Activated CD8-positive, alpha-beta memory T cell treated with anti-CD3 and anti-CD28 coated beads, Interleukin-2, amount 10 ng/mL, durations not matched to agents 7 days and 5 days (primary cell): ENCODE measurements at regions not wholly inside any gene's neighbourhood (a gene's known extent, or its start where the extent isn't known, plus 50 kb on each side); places are given as distances from the start of the nearest gene placed in this dataset.
"Not testable (repeated sequence)": the region's sequence is repeated elsewhere in the genome, so short reads cannot be mapped to it uniquely, and the experiment has no call there.

Source experiments
- ATAC-seq: fragments of 150-1000 bp; cut with Tn5 transposase; one replicate; pipeline ENCODE4 v1.10.0; 2021; ENCODE audit warnings: moderate library complexity
- CTCF ChIA-PET: fragments of 350-600 bp; sonication (Branson Sonifier 250); formaldehyde crosslinking; loops from one replicate; lab custom pipeline; 2021; ENCODE audit warnings: antibody characterized with exemption; lab: Charles Lee
- DNase-seq: peaks from one replicate; pipeline ENCODE4 v3.0.0-alpha.2; 2020
- H3K27ac Mint-ChIP-seq: one replicate; pipeline ENCODE4 v1.8.0; 2021; ENCODE audit warnings: mild to moderate bottlenecking, mixed read lengths
- H3K27me3 Mint-ChIP-seq: one replicate; pipeline ENCODE4 v1.8.0; 2021; ENCODE audit warnings: mixed read lengths
- H3K36me3 Mint-ChIP-seq: one replicate; pipeline ENCODE4 v1.8.0; 2021; ENCODE audit warnings: mild to moderate bottlenecking, mixed read lengths
- H3K4me1 Mint-ChIP-seq: one replicate; pipeline ENCODE4 v1.8.0; 2021; ENCODE audit warnings: mixed read lengths
- H3K4me3 Mint-ChIP-seq: one replicate; pipeline ENCODE4 v1.8.0; 2021; ENCODE audit warnings: mild to moderate bottlenecking, moderate library complexity, mixed read lengths
- H3K9me3 Mint-ChIP-seq: one replicate; pipeline ENCODE4 v1.8.0; 2022; ENCODE audit warnings: low read depth, mixed read lengths

GRCh38 chr7:91683823-91684222, 196.7 kb downstream of the MTERF1 start:
- no peaks in the 10 kb centered on the region for H3K4me1 Mint-ChIP-seq
- DNase-seq (no peak), ATAC-seq (no peak)
- H3K27me3 Mint-ChIP-seq: no peaks in the 10 kb centered on the region
- H3K27ac Mint-ChIP-seq: no peak overlapping the region
- peaks cover 16% of the 10 kb centered on the region for H3K9me3 Mint-ChIP-seq
- H3K4me3 Mint-ChIP-seq: no peak overlapping the region
- H3K36me3 Mint-ChIP-seq: no peaks in the 10 kb centered on the region
- CTCF ChIA-PET: no interaction called here

GRCh38 chr7:91685544-91685943, 195.0 kb downstream of the MTERF1 start:
- DNase-seq (no peak), ATAC-seq (no peak)
- Mint-ChIP-seq H3K4me1 (no peaks in the 10 kb centered on the region), H3K36me3 (no peaks in the 10 kb centered on the region), H3K27ac (no peak overlapping the region), H3K9me3 (peaks cover 12% of the 10 kb centered on the region), H3K27me3 (no peaks in the 10 kb centered on the region), H3K4me3 (no peak overlapping the region)
- CTCF ChIA-PET: no interaction called here

- no peaks in the 10 kb centered on the region for H3K36me3 Mint-ChIP-seq
- H3K4me3 Mint-ChIP-seq: no peak overlapping the region
- no peak overlapping the region for H3K27ac Mint-ChIP-seq
- DNase-seq: no peak
- H3K4me1 Mint-ChIP-seq: no peaks in the 10 kb centered on the region
- H3K9me3 Mint-ChIP-seq: peaks cover 2% of the 10 kb centered on the region
- ATAC-seq: no peak
- H3K27me3 Mint-ChIP-seq: no peaks in the 10 kb centered on the region
- CTCF ChIA-PET: interaction anchor here (0.6 kb wide), 1 partner anchor 40 kb away, joined by 3 read pairs; no protein-coding TSS in a partner anchor
Measured at GRCh38 chr7:91690541-91691070, 189.9 kb downstream of the MTERF1 start.

DNA sequence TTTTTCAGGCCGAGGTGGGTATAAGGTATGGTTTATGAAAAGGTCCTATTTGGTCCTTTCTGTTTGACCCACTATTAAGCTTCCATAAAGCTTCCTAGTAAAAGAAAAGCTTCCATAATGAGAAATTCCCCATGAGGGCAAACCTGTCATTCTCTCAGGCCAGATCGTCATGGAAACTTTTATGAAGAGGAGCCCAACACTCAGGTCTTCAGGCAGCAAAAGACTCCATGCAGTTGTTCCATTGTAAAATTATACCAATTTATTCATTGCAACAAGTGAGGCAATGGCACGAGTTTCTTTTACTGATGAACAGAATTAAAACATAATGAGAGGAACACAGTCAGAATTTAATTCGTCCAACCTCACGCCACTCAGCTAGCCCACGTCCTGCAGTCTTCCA, 188.6 kb downstream of the MTERF1 start:
- Mint-ChIP-seq H3K36me3 (no peaks in the 10 kb centered on the region), H3K9me3 (peaks cover 2% of the 10 kb centered on the region), H3K27ac (no peak overlapping the region), H3K27me3 (no peaks in the 10 kb centered on the region), H3K4me3 (no peak overlapping the region), H3K4me1 (no peaks in the 10 kb centered on the region)
- ATAC-seq: no peak
- CTCF ChIA-PET: no interaction called here
- no peak for DNase-seq

- H3K27ac Mint-ChIP-seq: no peak overlapping the region
- DNase-seq: no peak
- no peaks in the 10 kb centered on the region for H3K27me3 Mint-ChIP-seq
- H3K9me3 Mint-ChIP-seq: peaks cover under 1% of the 10 kb centered on the region
- H3K4me3 Mint-ChIP-seq: no peak overlapping the region
- H3K4me1 Mint-ChIP-seq: no peaks in the 10 kb centered on the region
- CTCF ChIA-PET: no interaction called here
- no peaks in the 10 kb centered on the region for H3K36me3 Mint-ChIP-seq
- no peak for ATAC-seq
Measured at GRCh38 chr7:91692800-91693199, 187.7 kb downstream of the MTERF1 start.

DNA sequence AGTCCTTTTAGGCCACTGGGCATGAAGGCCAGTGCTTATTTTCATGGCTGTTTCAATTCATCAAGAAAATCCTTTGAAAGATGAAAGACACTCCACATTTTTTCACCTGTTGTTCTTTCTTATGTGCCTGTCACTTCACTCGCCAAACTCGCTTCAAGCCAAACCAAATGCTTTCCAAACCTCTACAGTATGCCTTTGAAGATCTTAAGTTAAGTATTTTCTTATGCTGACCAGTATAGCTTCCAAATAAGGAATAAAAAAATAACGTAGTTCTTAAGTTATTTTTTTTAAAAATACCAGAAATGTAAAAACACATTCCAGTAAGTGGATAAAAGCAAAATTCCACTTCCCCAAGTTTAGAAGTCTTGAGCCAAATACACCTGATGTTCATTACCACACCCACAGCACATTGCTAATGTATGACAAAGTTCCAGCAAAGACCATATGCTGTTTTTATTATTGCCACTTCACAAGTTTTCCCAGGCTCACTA, 186.1 kb downstream of the MTERF1 start:
- Mint-ChIP-seq H3K27ac (no peak overlapping the region), H3K4me1 (no peaks in the 10 kb centered on the region), H3K36me3 (no peaks in the 10 kb centered on the region), H3K4me3 (no peak overlapping the region), H3K9me3 (peaks cover 4% of the 10 kb centered on the region), H3K27me3 (no peaks in the 10 kb centered on the region)
- ATAC-seq (no peak), DNase-seq (no peak)
- CTCF ChIA-PET: no interaction called here

- Mint-ChIP-seq H3K4me1 (no peaks in the 10 kb centered on the region), H3K9me3 (peaks cover 5% of the 10 kb centered on the region), H3K27ac (no peak overlapping the region), H3K4me3 (no peak overlapping the region), H3K27me3 (no peaks in the 10 kb centered on the region), H3K36me3 (no peaks in the 10 kb centered on the region)
- DNase-seq: no peak
- no peak for ATAC-seq
- CTCF ChIA-PET: no interaction called here
Measured at GRCh38 chr7:91710881-91711280, 169.6 kb downstream of the MTERF1 start.

- no peaks in the 10 kb centered on the region for H3K4me1 Mint-ChIP-seq
- CTCF ChIA-PET: no interaction called here
- no peak overlapping the region for H3K27ac Mint-ChIP-seq
- no peak for ATAC-seq
- no peak for DNase-seq
- H3K36me3 Mint-ChIP-seq: no peaks in the 10 kb centered on the region
- peaks cover 5% of the 10 kb centered on the region for H3K9me3 Mint-ChIP-seq
- H3K4me3 Mint-ChIP-seq: no peak overlapping the region
- no peaks in the 10 kb centered on the region for H3K27me3 Mint-ChIP-seq
Measured at GRCh38 chr7:91713669-91714068, 166.8 kb downstream of the MTERF1 start.

- Mint-ChIP-seq H3K4me3 (no peak overlapping the region), H3K9me3 (peaks cover 7% of the 10 kb centered on the region), H3K27ac (no peak overlapping the region), H3K27me3 (no peaks in the 10 kb centered on the region), H3K36me3 (no peaks in the 10 kb centered on the region), H3K4me1 (no peaks in the 10 kb centered on the region)
- DNase-seq: no peak
- no peak for ATAC-seq
- CTCF ChIA-PET: no interaction called here
Measured at GRCh38 chr7:91717681-91718470, 162.6 kb downstream of the MTERF1 start.

DNA sequence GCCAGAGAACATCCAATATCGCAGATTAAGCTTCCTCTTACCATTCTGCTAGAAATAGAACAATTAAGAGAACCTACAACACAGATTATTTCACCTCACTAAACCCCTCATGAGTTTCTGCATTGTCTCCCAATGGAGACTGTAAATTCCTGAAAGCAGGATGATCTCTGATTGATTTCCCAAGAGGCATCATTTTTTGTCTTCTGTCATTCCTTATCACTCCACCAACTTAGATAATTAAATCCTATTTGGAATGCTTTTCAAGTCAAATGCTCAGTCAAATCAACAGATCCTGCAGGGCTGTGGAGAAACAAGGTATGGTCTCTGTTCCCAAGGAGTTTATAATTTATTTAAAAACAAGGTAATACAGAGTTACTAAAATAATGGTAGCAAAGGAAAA, 161.5 kb downstream of the MTERF1 start:
- no peaks in the 10 kb centered on the region for H3K36me3 Mint-ChIP-seq
- DNase-seq (no peak), ATAC-seq (no peak)
- no peak overlapping the region for H3K27ac Mint-ChIP-seq
- peaks cover 9% of the 10 kb centered on the region for H3K9me3 Mint-ChIP-seq
- CTCF ChIA-PET: no interaction called here
- no peaks in the 10 kb centered on the region for H3K4me1 Mint-ChIP-seq
- H3K27me3 Mint-ChIP-seq: no peaks in the 10 kb centered on the region
- H3K4me3 Mint-ChIP-seq: no peak overlapping the region

GRCh38 chr7:91720260-91720937, 160.1 kb downstream of the MTERF1 start:
- DNase-seq: no peak
- no peak for ATAC-seq
- Mint-ChIP-seq H3K9me3 (peaks cover 13% of the 10 kb centered on the region), H3K27me3 (no peaks in the 10 kb centered on the region), H3K4me3 (no peak overlapping the region), H3K36me3 (no peaks in the 10 kb centered on the region), H3K27ac (no peak overlapping the region), H3K4me1 (no peaks in the 10 kb centered on the region)
- CTCF ChIA-PET: no interaction called here

DNA sequence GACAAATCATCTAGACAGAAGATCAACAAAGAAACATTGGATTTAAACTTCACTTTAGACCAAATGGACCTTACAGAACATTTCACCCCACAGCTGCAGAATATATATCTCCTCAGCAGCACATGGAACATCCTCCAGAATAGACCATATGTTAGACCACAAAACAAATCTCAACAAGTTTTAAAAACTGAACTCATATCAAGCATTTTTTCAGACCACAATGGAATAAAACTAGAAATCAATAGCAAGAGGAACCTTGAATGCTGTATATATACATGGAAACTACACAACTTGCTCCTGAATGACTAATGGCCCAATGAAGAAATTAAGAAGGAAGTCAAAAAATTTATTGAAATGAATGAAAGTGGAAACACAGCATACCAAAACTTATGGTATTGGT, 157.7 kb downstream of the MTERF1 start:
- no peak for DNase-seq
- CTCF ChIA-PET: no interaction called here
- Mint-ChIP-seq H3K9me3 (peaks cover 13% of the 10 kb centered on the region), H3K27me3 (no peaks in the 10 kb centered on the region), H3K4me1 (no peaks in the 10 kb centered on the region), H3K36me3 (no peaks in the 10 kb centered on the region), H3K4me3 (no peak overlapping the region), H3K27ac (no peak overlapping the region)
- ATAC-seq: no peak

DNA sequence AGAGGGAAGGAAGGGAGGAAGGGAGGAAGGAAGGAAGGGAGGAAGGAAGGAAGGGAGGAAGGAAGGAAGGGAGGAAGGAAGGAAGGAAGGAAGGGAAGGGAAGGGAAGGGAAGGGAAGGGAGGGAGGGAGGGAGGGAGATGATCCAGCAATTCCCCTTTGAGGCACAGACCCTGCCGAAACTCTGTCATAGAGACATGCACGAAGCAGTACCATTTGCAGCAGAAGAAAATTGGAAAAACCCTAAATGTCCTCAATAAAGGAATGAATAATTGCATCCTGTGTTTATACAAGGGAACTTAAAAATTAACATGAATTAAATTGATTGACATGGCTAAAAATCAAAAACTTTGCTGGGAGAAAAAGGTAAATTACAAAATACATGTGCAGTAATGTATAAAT, 151.5 kb downstream of the MTERF1 start:
- CTCF ChIA-PET, H3K27me3 Mint-ChIP-seq, H3K36me3 Mint-ChIP-seq, DNase-seq, H3K9me3 Mint-ChIP-seq, H3K27ac Mint-ChIP-seq, H3K4me1 Mint-ChIP-seq, ATAC-seq, H3K4me3 Mint-ChIP-seq: not testable (repeated sequence)

DNA sequence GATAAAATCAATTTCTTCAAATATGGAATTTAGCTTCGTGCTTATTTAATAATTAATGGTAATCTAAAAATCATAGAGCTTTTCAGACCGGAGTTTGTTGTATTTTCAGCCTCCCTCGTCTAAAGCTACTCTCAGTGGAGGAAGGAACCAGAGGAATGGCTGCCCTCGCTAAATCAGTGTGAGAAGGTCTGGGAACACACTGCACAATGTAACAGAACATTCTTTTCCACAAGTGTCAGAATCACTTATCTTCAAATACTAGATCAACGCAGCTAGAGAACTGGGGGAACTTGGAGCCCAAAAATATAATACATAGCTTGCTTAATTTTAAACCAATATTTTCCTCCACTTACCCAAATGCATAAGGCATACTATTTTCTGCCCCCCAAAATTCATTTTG, 148.5 kb downstream of the MTERF1 start:
- Mint-ChIP-seq H3K4me1 (no peaks in the 10 kb centered on the region), H3K9me3 (peaks cover 7% of the 10 kb centered on the region), H3K27ac (no peak overlapping the region), H3K4me3 (no peak overlapping the region), H3K36me3 (no peaks in the 10 kb centered on the region), H3K27me3 (no peaks in the 10 kb centered on the region)
- CTCF ChIA-PET: no interaction called here
- DNase-seq: no peak
- ATAC-seq: no peak
